ENCODE measurements at regions not wholly inside any gene's neighbourhood (a gene's known extent, or its start where the extent isn't known, plus 50 kb on each side); places are given as distances from the start of the nearest gene placed in this dataset.

DNA sequence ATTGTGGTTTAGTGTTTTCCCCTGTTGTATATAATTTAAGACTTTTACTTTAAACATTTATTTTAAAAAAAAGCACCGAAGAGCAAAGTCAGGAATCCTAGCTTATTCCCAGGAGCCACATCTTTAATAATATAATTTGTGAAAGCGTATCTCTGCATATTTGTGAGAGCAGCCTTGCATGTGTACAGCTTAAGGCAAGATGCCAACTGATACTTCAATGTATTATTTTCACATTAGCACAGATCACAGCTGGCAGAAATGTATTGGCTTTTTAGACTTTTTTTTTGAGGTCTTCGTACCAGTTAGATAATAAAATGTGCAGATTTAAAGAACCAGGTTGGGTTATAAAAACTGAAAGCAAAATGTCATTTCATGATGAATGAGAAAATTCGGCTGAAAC, 845.7 kb upstream of the POT1 start:
- H3K27me3 ChIP-seq (ENCODE audit: control insufficient read depth, insufficient read depth, low read length), result no peaks in the 10 kb centered on the region
- no peak overlapping the region for H3K27ac ChIP-seq (ENCODE audit: insufficient read depth, low read length)
- H3K36me3 ChIP-seq (ENCODE audit: control insufficient read depth, insufficient read depth, low read length), result no peaks in the 10 kb centered on the region
- no peak overlapping the region for H3K4me2 ChIP-seq (ENCODE audit: extremely low read depth, insufficient read depth, low read length)
- no peak overlapping the region for H2AFZ ChIP-seq (ENCODE audit: low read length)
- no peaks in the 10 kb centered on the region for H3K4me1 ChIP-seq (ENCODE audit: control insufficient read depth, extremely low read depth, insufficient read depth, low read length)
- no peaks in the 10 kb centered on the region for H4K20me1 ChIP-seq (ENCODE audit: control insufficient read depth, extremely low read depth, insufficient read depth, low read length)
- H3K9me3 ChIP-seq (ENCODE audit: control insufficient read depth, insufficient read depth, low read depth, low read length), result no peaks in the 10 kb centered on the region
- no peak overlapping the region for H3K9ac ChIP-seq (ENCODE audit: insufficient read depth, low read length)
- H3K79me2 ChIP-seq (ENCODE audit: control insufficient read depth, insufficient read depth, low read length), result no peaks in the 10 kb centered on the region
- H3K4me3 ChIP-seq (replicated peaks in 1 of 4; ENCODE audit: control extremely low read depth in 1 of 4, insufficient read depth in 1 of 4, low read depth in 3 of 4, low read length in 4 of 4), result no peak overlapping the region
- DNase-seq (ENCODE audit: low read depth in 2 of 2), result no peak
- TF ChIP-seq EZH2 (IDR thresholded peaks at IDR 0.05; ENCODE audit: low read length, missing control alignments), result no peak
- no peak for TF ChIP-seq CTCF (conservative IDR thresholded peaks at IDR 0.05 in 1 of 2, IDR thresholded peaks at IDR 0.05 in 1 of 2; ENCODE audit: low read depth in 1 of 2, low read length in 2 of 2)

- Histone ChIP-seq H3K79me2 (ENCODE audit: control insufficient read depth, insufficient read depth, low read length) (no peaks in the 10 kb centered on the region), H3K27me3 (ENCODE audit: control insufficient read depth, insufficient read depth, low read length) (no peaks in the 10 kb centered on the region), H4K20me1 (ENCODE audit: control insufficient read depth, extremely low read depth, insufficient read depth, low read length) (no peaks in the 10 kb centered on the region), H2AFZ (ENCODE audit: low read length) (no peak overlapping the region), H3K4me3 (replicated peaks in 1 of 4; ENCODE audit: control extremely low read depth in 1 of 4, insufficient read depth in 1 of 4, low read depth in 3 of 4, low read length in 4 of 4) (no peak overlapping the region), H3K4me1 (ENCODE audit: control insufficient read depth, extremely low read depth, insufficient read depth, low read length) (no peaks in the 10 kb centered on the region), H3K27ac (ENCODE audit: insufficient read depth, low read length) (no peak overlapping the region), H3K9me3 (ENCODE audit: control insufficient read depth, insufficient read depth, low read depth, low read length) (no peaks in the 10 kb centered on the region), H3K4me2 (ENCODE audit: extremely low read depth, insufficient read depth, low read length) (no peak overlapping the region), H3K9ac (ENCODE audit: insufficient read depth, low read length) (no peak overlapping the region), H3K36me3 (ENCODE audit: control insufficient read depth, insufficient read depth, low read length) (no peaks in the 10 kb centered on the region)
- no peak for TF ChIP-seq CTCF (conservative IDR thresholded peaks at IDR 0.05 in 1 of 2, IDR thresholded peaks at IDR 0.05 in 1 of 2; ENCODE audit: low read depth in 1 of 2, low read length in 2 of 2)
- TF ChIP-seq EZH2 (IDR thresholded peaks at IDR 0.05; ENCODE audit: low read length, missing control alignments), result no peak
- DNase-seq (ENCODE audit: low read depth in 2 of 2), result no peak
Measured at GRCh38 chr7:125773113-125773785, 843.6 kb upstream of the POT1 start.

GRCh38 chr7:125747966-125748365, 818.3 kb upstream of the POT1 start:
- Histone ChIP-seq H2AFZ (ENCODE audit: low read length) (no peak overlapping the region), H4K20me1 (ENCODE audit: control insufficient read depth, extremely low read depth, insufficient read depth, low read length) (no peaks in the 10 kb centered on the region), H3K4me2 (ENCODE audit: extremely low read depth, insufficient read depth, low read length) (no peak overlapping the region), H3K4me3 (replicated peaks in 1 of 4; ENCODE audit: control extremely low read depth in 1 of 4, insufficient read depth in 1 of 4, low read depth in 3 of 4, low read length in 4 of 4) (no peak overlapping the region), H3K27me3 (ENCODE audit: control insufficient read depth, insufficient read depth, low read length) (no peaks in the 10 kb centered on the region), H3K79me2 (ENCODE audit: control insufficient read depth, insufficient read depth, low read length) (no peaks in the 10 kb centered on the region), H3K4me1 (ENCODE audit: control insufficient read depth, extremely low read depth, insufficient read depth, low read length) (no peaks in the 10 kb centered on the region), H3K36me3 (ENCODE audit: control insufficient read depth, insufficient read depth, low read length) (no peaks in the 10 kb centered on the region), H3K27ac (ENCODE audit: insufficient read depth, low read length) (no peak overlapping the region), H3K9me3 (ENCODE audit: control insufficient read depth, insufficient read depth, low read depth, low read length) (no peaks in the 10 kb centered on the region), H3K9ac (ENCODE audit: insufficient read depth, low read length) (no peak overlapping the region)
- DNase-seq (ENCODE audit: low read depth in 2 of 2), result no peak
- TF ChIP-seq CTCF (conservative IDR thresholded peaks at IDR 0.05 in 1 of 2, IDR thresholded peaks at IDR 0.05 in 1 of 2; ENCODE audit: low read depth in 1 of 2, low read length in 2 of 2) (no peak), EZH2 (IDR thresholded peaks at IDR 0.05; ENCODE audit: low read length, missing control alignments) (no peak)

All from fibroblast of lung (primary cell).